ENCODE measurements at regions not wholly inside any gene's neighbourhood (a gene's known extent, or its start where the extent isn't known, plus 50 kb on each side); places are given as distances from the start of the nearest gene placed in this dataset.

DNA sequence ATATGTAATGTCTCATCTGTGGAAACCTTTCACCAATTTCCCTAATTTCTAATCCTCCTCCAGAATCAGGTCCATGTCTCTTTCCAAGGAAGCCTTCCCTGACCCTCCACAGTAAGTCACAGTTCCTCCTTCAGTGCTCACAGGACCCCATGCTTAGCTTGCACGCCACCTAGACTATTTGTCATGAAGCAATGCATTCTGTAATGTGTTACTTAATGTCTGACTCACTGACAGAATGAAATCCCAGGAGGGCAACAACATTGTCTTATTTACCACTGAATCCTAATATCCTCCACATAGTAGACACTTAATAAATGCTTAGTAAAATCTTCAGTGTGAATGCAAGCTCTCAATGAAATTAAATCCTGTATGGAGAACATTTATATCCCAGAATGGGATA is 245.9 kb upstream of the PLD5 start:
- TF ChIP-seq HNF4A (CRISPR knock-in tag; IDR thresholded peaks at IDR 0.05) (no peak), POLR2G (IDR thresholded peaks at IDR 0.05; ENCODE audit: low read depth, low read length) (no peak), U2AF1 (optimal IDR thresholded peaks at IDR 0.05; ENCODE audit: low read depth, low read length) (no peak), POLR2A (IDR thresholded peaks at IDR 0.05; ENCODE audit: insufficient read depth in 1 of 2, low read depth in 2 of 2, low read length in 2 of 2) (no peak), ZNF879 (CRISPR knock-in tag; IDR thresholded peaks at IDR 0.05) (no peak), ZNF282 (IDR thresholded peaks at IDR 0.05; ENCODE audit: partially characterized antibody) (no peak), ZNF776 (CRISPR knock-in tag; IDR thresholded peaks at IDR 0.05) (no peak), ZNF12 (CRISPR knock-in tag; IDR thresholded peaks at IDR 0.05) (no peak)
